Ovary (tissue), 3 donors: ENCODE measurements at regions not wholly inside any gene's neighbourhood (a gene's known extent, or its start where the extent isn't known, plus 50 kb on each side); places are given as distances from the start of the nearest gene placed in this dataset.

ENCODE experiments used
- EP300 ChIP-seq: sonication (generic); formaldehyde crosslinking; IDR thresholded peaks from one replicate; pipeline ENCODE4 v1.6.1; 2017; ENCODE audit warnings: antibody characterized with exemption
- POLR2A ChIP-seq: fragments of 450-650 bp; IDR thresholded peaks from one replicate; pipeline ENCODE4 v1.6.1; 2017; ENCODE audit warnings: antibody characterized with exemption, mild to moderate bottlenecking, moderate library complexity
- TF ChIP-seq, protein P1 (sequence below), 3 donors: fragments of 450-650 bp in 2 of 3; fragments of 200-600 bp in 1 of 3; IDR thresholded peaks; one replicate each; pipeline versions ENCODE4 v1.5.1 to v1.8.0; 2016 to 2022; ENCODE audit warnings: antibody characterized with exemption in 3 of 3, mild to moderate bottlenecking in 1 of 3
- donor health status: DM: no; HTN: no; CAD: no.

DNA sequence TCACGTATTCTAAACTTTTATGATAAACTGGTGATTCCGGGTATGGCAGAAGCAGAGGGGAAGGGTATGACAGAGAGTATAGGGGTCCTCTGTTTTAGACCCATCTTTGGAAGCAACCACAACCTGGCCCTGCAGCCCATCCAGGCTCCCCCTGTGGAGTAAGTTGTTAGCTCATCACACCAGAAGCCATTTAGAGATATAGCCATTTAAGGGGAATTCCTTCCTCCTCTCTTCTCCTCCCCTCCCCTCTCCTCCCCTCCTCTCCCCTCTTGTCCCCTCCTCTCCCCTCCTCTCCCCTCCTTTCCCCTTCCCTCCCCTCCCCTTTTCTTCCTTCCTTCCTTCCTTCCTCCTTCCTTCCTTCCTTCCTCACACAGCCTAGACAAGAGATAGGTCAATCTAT, 197.3 kb upstream of the LDB2 start:
- TF ChIP-seq, protein P1, sequence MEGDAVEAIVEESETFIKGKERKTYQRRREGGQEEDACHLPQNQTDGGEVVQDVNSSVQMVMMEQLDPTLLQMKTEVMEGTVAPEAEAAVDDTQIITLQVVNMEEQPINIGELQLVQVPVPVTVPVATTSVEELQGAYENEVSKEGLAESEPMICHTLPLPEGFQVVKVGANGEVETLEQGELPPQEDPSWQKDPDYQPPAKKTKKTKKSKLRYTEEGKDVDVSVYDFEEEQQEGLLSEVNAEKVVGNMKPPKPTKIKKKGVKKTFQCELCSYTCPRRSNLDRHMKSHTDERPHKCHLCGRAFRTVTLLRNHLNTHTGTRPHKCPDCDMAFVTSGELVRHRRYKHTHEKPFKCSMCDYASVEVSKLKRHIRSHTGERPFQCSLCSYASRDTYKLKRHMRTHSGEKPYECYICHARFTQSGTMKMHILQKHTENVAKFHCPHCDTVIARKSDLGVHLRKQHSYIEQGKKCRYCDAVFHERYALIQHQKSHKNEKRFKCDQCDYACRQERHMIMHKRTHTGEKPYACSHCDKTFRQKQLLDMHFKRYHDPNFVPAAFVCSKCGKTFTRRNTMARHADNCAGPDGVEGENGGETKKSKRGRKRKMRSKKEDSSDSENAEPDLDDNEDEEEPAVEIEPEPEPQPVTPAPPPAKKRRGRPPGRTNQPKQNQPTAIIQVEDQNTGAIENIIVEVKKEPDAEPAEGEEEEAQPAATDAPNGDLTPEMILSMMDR (IDR thresholded peaks at IDR 0.05), result no peak
- TF ChIP-seq EP300 (no peak), POLR2A (no peak)
